Neutrophil (primary cell): ENCODE measurements at regions not wholly inside any gene's neighbourhood (a gene's known extent, or its start where the extent isn't known, plus 50 kb on each side); places are given as distances from the start of the nearest gene placed in this dataset.

Experiments
- H3K27ac ChIP-seq: fragments of 200-600 bp; sonication (generic); 2 replicates; pipeline ENCODE4 v1.5.1; 2016; ENCODE audit warnings: mild to moderate bottlenecking, moderate library complexity
- H3K27me3 ChIP-seq: fragments of 200-600 bp; sonication (generic); 2 replicates; pipeline ENCODE4 v1.6.0; 2016; ENCODE audit warnings: mild to moderate bottlenecking
- H3K36me3 ChIP-seq: fragments of 200-600 bp; sonication (generic); 2 replicates; pipeline ENCODE4 v1.5.1; 2017
- H3K4me1 ChIP-seq, 2 experiments: fragments of 200-600 bp in 1 of 2; sonication (generic) in 1 of 2; 1 replicate in 1 of 2; 2 replicates in 1 of 2; pipeline versions ENCODE4 v1.5.1 to v1.6.1; 2013 to 2016; ENCODE audit warnings: low read depth in 1 of 2, low read length in 1 of 2, mild to moderate bottlenecking in 1 of 2, moderate library complexity in 1 of 2; ENCODE audit not compliant: control insufficient read depth in 1 of 2, insufficient read depth in 1 of 2
- H3K4me3 ChIP-seq, 2 experiments: fragments of 200-600 bp in 1 of 2; sonication (generic) in 1 of 2; 1 replicate in 1 of 2; 2 replicates in 1 of 2; pipeline ENCODE4 v1.5.1; 2013 to 2016; ENCODE audit warnings: low read depth in 1 of 2, low read length in 1 of 2, mild to moderate bottlenecking in 1 of 2, moderate library complexity in 1 of 2
- H3K9me3 ChIP-seq: fragments of 200-600 bp; sonication (generic); 2 replicates; pipeline ENCODE4 v1.5.1; 2016
- CTCF ChIP-seq: fragments of 200-600 bp; sonication (generic); IDR thresholded peaks from 2 replicates; pipeline ENCODE4 v1.5.1; 2016; ENCODE audit warnings: antibody characterized with exemption

GRCh38 chr12:127861406-127861805 is 405.6 kb upstream of the TMEM132C start:
- H3K4me3 ChIP-seq = no peak overlapping the region
- H3K9me3 ChIP-seq = no peaks in the 10 kb centered on the region
- TF ChIP-seq CTCF = no peak
- H3K4me1 ChIP-seq = no peaks in the 10 kb centered on the region
- no peaks in the 10 kb centered on the region for H3K36me3 ChIP-seq
- H3K27ac ChIP-seq = no peak overlapping the region
- H3K27me3 ChIP-seq = no peaks in the 10 kb centered on the region

GRCh38 chr12:127873306-127873705 is 393.7 kb upstream of the TMEM132C start:
- Histone ChIP-seq H3K4me3 (no peak overlapping the region), H3K4me1 (no peaks in the 10 kb centered on the region), H3K9me3 (no peaks in the 10 kb centered on the region), H3K36me3 (no peaks in the 10 kb centered on the region), H3K27ac (no peak overlapping the region), H3K27me3 (no peaks in the 10 kb centered on the region)
- TF ChIP-seq CTCF = no peak

GRCh38 chr12:127881371-127882140 is 385.4 kb upstream of the TMEM132C start:
- no peaks in the 10 kb centered on the region for H3K9me3 ChIP-seq
- no peaks in the 10 kb centered on the region for H3K36me3 ChIP-seq
- TF ChIP-seq CTCF = no peak
- H3K4me3 ChIP-seq = no peak overlapping the region
- no peak overlapping the region for H3K27ac ChIP-seq
- no peaks in the 10 kb centered on the region for H3K4me1 ChIP-seq
- H3K27me3 ChIP-seq = no peaks in the 10 kb centered on the region

- Histone ChIP-seq H3K27ac (no peak overlapping the region), H3K36me3 (no peaks in the 10 kb centered on the region), H3K9me3 (no peaks in the 10 kb centered on the region), H3K4me1 (no peaks in the 10 kb centered on the region), H3K4me3 (no peak overlapping the region), H3K27me3 (no peaks in the 10 kb centered on the region)
- no peak for TF ChIP-seq CTCF
Observed at GRCh38 chr12:127883013-127883412, 384.0 kb upstream of the TMEM132C start.

GRCh38 chr12:127885954-127886750 is 380.8 kb upstream of the TMEM132C start:
- H3K4me1 ChIP-seq = no peaks in the 10 kb centered on the region
- no peaks in the 10 kb centered on the region for H3K27me3 ChIP-seq
- no peak overlapping the region for H3K4me3 ChIP-seq
- no peaks in the 10 kb centered on the region for H3K9me3 ChIP-seq
- TF ChIP-seq CTCF = no peak
- H3K27ac ChIP-seq = no peak overlapping the region
- H3K36me3 ChIP-seq = no peaks in the 10 kb centered on the region
